Anterior cingulate cortex (tissue), 58 donors: ENCODE measurements at regions not wholly inside any gene's neighbourhood (a gene's known extent, or its start where the extent isn't known, plus 50 kb on each side); places are given as distances from the start of the nearest gene placed in this dataset.

ENCODE experiments used
- DNase-seq, 58 donors: peaks; one replicate each; lab custom pipeline; 2025; lab: John Stamatoyannopoulos, UW

DNA sequence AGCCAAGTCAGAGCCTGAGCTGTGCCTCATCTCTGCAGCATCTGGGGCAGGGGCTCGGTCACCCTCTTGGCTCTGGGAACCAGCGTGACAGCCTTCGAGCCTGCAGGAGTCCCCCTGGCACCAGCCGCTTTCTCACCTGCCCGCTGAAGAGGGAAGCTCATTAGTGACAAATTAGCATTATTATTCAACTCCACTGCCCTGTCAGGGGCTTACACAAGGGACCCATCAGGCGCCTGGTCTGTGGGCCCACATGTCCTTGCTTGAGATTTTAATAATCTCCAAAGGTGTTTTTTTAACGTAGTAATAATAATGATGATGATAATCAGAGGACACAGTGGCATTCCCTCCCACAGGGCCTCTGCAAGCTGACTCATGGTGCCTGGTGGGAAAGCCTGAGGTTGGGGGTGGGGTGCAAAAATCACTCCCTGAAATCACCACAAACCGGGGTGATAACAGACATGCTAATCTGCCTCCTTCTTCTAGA lies 98.1 kb upstream of the IGSF21 start:
- no peak for DNase-seq

DNA sequence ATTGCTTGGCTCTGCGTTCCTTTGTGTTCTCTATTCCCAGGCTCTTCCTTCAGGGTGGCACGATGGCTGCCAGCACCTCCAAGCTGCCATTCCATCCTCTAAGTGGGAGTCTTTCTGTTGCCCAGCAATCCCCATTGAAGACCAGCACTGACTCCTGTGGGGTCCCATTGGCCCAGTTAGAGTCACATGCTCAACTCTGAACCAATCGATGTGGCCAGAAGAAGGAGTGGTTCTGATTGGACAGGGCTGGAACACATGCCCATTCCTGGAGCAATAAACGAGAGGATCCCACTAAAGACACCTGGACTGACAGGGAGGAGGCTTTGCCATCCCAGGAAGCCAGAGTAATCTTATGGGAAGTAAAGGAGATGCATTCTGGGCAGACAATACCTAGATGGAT lies 97.2 kb upstream of the IGSF21 start:
- no peak for DNase-seq

GRCh38 chr1:18010945-18011344 lies 96.7 kb upstream of the IGSF21 start:
- no peak for DNase-seq

GRCh38 chr1:18011703-18012102 lies 95.9 kb upstream of the IGSF21 start:
- no peak for DNase-seq

- DNase-seq = no peak
Measured at GRCh38 chr1:18012686-18013085, 94.9 kb upstream of the IGSF21 start.

DNA sequence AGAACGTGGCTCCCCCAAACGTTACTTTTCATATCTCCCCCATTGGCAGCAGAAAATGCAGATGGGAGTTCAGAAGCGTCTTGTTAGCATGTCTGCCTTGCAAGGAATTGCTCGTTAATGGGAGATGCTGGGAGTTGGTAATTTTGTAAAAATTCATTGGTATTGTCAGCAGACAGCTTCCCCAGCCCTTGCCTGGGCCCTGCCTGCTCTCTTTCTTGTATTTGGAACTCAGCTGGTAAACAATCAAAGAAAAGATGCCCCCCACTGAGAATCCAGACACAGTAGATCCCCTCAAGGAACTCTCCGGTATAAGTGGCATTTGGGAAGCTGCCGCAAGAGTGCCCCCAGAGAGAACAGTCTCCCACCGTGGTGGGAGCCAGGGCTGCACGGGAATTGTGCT lies 94.4 kb upstream of the IGSF21 start:
- no peak for DNase-seq

GRCh38 chr1:18015719-18016118 lies 91.9 kb upstream of the IGSF21 start:
- DNase-seq = no peak

DNA sequence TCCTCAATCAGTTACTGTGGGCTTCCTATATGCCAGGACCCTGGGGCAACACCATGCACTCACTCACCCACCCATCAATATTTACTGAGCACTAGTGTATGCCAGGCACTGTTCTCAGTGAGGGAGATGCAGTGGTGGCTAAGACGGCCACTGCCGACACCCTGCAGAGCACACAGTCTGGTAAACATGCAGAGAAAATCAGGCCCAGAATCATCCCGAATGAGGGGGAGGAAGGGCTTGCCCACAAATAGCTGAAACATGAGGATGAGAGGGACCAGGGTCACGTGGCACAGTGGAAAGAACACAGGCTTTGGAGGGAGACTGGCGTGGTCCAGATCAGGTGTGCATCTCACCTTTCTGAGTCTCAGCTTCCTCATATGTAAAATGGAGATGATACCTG lies 89.2 kb upstream of the IGSF21 start:
- no peak for DNase-seq

DNA sequence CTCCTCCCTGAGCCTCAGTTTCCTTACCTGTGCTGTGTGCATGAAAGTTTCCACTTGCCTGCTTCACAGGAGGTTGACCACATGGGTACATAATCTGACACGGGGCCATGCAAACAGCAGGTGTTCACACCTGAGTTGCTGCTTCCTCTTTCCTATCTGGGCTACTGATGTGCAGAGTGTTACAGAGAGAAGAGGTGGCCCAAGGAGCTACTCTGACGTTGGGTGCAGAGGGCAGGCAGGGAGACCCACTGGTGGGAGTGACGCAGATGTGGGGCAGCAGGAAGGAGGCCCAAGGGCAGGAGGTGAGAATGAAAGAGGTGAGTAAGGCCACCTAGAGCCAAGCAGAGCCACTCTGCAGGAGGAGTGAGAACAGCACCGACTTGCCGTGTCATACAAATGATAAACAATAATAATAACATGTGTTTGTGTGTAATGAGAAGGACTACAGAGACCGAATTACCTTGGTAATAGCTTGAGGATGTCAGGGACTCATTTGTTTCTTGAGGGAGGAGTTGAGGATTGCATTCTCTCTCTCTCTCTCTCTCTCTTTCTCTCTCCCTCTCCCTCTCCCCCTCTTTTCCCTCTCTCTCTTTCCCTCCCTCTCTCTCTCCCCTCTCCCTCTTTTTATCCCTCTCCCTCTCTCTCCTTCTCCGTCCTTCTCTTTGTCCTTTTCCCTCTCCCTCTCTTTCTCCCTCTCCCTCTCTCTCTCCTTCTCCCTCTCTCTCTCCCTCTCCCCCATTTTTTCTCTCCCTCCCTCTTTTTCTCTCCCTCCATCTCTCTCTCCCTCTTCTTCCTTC lies 87.4 kb upstream of the IGSF21 start:
- no peak for DNase-seq

DNA sequence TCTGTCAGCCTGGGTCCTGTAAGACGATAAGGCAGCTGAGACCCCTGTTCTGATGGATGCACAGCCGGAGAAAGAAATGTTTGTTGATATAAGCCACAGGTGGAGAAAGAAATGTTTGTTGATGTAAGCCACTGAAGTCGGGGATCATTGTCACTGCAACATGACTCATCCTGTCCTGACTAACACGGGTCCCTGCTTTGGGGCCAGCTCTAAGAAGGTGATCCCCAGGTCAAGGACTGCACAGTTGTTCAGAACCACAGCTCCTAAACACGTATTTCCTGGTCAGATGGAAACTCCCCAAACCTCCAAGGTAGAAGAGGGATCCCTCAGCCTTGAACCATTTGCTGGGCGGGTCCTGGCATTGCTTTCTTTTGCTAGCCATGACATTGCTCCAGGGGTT lies 86.4 kb upstream of the IGSF21 start:
- DNase-seq = no peak

DNA sequence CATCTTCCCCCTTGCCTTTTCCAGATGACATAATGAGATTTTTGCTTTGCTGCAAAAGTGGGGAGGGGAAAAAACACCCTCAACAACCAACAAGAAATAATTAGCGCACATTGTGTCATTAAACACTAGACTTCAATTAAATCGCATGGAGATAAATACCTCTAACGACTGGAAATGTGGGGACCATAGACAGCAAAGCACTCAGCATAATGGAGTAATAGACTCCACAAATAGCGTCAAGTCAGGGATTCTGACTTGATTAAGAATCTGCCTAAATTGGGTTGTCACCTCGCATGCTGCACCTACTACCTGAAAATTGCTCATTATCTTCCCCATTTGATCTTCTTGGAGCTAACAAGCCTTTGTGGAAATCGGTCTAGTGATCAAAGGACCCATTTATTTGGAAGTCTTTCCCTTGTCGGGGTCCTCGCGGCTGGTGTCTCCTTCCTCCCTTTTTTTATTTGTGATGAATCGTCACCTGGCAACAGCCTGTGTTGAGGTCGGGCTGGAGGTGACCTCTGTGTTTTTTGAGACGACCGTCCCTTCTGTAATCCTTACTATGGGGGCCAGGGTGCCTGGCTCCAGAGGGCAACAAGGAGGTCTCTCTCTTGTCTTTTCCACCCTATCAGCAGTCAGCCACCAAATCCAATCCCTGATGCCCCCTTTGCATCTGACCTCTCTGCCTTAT lies 75.3 kb upstream of the IGSF21 start:
- DNase-seq = no peak

DNA sequence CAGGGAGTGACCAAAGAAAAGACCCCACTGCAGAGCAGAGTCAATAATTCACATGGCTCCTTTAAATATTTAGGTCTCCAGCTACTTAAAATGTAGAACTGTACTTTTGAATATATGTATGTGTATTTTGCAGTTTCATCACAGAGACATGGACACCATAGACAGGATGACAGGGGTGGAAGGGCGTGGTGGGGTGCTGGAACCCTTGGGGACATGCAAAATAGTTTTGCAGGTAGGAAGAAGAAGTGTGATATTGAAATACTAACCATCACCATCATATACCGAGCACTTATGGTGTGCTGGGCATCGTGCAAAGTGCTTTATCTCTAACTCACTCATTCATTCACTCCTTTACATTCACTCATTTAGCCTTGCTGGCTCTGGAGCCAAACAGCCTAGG lies 72.5 kb upstream of the IGSF21 start:
- DNase-seq = no peak

DNA sequence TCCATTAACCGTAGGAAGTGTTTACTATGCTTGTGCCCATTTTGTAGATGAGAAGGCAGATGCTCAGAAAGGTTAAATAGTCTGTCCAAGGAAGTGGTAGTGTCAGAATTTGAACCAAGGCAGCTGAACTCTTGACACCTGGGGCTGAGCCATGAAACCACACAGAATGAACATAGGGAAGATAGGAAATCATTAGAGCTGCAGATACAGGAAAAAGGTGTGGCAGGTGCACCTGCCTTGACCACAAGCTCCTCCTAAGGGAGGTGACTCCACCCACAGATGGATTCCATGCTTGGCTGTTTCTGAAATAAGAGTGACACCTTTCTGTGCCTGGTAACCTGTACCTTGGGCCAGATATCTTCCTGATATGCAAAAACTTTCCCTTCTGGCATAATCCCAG lies 69.9 kb upstream of the IGSF21 start:
- DNase-seq = no peak

- no peak for DNase-seq
Measured at GRCh38 chr1:18038051-18038450, 69.5 kb upstream of the IGSF21 start.

GRCh38 chr1:18039102-18039501 lies 68.5 kb upstream of the IGSF21 start:
- no peak for DNase-seq

DNA sequence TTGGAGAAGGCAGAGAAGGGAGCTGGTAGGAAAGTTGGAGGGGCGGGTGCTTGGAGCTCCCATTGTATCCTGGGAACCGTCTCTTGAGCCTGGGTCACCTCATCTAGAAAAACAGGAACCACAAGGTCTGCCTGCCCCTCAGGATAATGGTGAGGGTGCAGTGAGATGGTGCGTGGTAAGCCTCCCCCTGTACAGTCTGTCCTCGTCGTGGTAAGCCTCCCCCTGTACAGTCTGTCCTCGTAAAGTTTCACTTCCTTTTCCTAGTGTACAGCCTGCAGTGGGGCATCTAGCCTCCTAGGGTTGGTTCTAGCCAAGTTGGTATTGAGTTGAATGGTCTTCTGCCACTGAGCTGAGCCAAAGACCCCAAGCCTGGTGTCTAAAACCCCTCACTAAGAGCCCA lies 66.5 kb upstream of the IGSF21 start:
- DNase-seq = peak in 9 of 58 donors; percentile 6 to 62 (median 19)

DNA sequence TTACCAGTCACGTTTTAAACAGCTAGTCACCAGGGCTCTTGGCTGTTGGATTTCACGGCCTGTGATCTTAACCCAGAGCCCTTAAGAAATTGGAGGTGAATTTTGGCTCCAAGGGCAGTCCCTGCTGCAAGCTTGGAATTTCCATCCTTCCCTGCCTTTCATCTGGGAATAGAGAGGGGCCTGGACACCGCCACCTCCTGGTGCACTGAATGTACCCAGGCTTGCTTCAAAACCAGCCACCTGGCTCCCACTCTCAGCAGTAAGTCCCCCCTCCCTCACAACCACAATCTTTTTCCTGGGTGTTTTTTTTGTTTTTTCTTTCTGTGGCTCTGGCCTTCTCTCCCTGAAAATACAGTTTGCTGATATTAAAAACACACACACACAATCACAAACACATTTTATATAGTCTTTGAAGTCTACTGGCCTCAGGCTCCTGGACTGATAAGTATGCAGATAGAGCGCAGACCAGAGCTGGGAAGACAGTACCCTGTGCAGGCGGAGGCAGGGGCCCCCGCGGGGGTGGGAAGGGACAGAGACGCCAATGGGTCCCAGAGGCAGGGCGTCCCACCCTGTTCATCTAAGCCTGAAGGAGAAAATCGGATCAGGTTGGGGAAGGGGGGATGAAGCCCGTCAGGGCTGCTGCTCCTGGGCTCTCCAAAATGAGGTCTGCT lies 65.8 kb upstream of the IGSF21 start:
- DNase-seq = no peak

- DNase-seq = no peak
Measured at GRCh38 chr1:18043871-18044270, 63.7 kb upstream of the IGSF21 start.

DNA sequence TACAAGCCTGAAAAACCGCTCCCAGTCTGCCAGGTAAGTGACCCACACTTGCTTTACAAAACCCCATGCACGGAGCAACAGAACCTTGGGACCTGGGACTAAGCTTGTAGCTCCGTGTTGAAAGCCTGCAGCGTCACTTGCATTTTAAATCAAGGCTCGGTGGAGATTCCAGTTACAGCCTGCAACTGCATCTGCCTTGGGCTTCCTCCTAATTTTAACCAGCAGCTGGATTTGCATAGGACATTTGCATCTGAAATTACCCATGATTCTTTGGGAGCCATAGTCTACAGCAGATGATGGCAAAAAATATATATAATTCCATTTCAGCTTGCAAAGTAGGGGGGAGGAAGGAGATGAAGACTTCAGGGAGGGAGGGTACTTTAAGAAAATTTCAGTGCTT lies 62.4 kb upstream of the IGSF21 start:
- peak in 1 of 58 donors; percentile 3 for DNase-seq

- DNase-seq = no peak
Measured at GRCh38 chr1:18045621-18046020, 62.0 kb upstream of the IGSF21 start.

DNA sequence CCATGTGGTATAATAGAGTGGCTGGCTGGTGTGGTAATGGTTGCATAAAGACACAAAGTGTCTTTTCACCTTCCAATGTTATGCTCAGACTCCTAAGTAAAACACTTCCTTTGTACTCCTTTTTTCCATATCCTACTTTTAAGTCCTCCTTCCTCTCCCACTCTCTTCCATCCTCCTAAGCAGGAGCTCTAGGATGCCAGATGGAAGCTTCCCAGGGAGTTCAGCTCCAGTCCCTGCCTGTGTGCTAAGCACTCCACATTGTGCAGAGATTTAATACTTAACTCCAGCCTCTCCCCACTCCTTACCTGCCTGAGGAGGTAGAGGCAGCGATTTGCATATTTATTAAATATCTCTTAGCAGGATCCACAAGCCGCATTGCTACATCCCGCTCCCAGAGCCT lies 60.5 kb upstream of the IGSF21 start:
- peak in 7 of 58 donors; percentile 11 to 58 (median 16) for DNase-seq

- no peak for DNase-seq
Measured at GRCh38 chr1:18049228-18049627, 58.4 kb upstream of the IGSF21 start.
